ENCODE measurements at regions not wholly inside any gene's neighbourhood (a gene's known extent, or its start where the extent isn't known, plus 50 kb on each side); places are given as distances from the start of the nearest gene placed in this dataset.
A peak's percentile ranks its signal among the peaks of the same experiment; 100 is the strongest.

GRCh38 chr1:223445402-223445801 is 52.2 kb downstream of the CCDC185 start:
- DNase-seq, result no peak

DNA sequence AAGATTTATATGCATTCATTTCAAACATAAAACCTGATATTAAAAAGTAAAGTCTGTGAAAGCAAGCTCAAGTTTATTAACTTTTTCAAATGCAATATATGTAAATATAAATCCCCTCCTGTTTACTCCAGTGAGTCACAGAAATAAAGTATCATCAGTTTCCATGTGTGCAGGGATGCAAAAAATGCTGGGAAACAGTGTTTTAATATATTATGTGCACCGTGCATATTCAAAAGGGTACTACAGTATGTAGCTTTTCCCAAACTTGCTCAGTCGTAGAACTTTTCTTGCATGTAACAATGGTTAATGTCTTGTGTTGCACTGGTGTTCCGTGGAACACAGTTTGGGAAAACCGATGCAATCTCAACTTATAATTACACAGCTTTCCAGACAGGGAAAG is 60.7 kb downstream of the CCDC185 start:
- no peak for DNase-seq

GRCh38 chr1:223454959-223455358 is 61.7 kb downstream of the CCDC185 start:
- DNase-seq, result no peak

GRCh38 chr1:223455470-223455869 is 62.3 kb downstream of the CCDC185 start:
- no peak for DNase-seq

GRCh38 chr1:223456747-223457146 is 63.5 kb downstream of the CCDC185 start:
- DNase-seq, result no peak

DNA sequence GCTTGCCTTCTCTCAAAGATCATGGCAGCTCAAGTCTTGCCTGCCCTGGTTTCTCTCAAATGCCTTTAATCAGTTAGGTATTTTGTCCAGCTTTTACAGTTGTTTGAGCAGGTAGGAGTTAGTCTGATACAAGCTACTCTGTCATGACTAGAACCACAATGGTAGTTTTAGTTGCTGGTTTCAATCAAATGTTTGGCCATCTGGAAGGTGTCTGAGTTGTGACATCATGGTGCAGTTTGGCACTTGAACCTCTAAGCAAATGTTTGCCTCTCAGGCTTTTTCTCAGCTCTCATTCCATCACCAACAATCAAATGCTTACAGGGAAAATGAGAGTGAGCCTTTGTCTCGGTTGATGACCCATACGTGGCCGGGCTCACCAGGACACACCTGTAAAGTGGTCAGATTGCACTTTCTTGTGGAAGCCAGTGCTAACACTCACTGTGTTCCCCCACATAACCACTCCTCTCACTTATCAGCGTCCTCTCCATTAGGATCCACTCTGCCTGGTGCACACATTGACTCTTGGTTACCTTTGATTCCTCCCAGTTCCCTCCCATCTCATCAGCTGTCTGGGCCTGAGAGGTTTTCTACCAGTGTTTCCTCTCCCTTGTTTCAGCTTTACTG is 67.5 kb downstream of the CCDC185 start:
- DNase-seq, result no peak

GRCh38 chr1:223462047-223462630 is 68.9 kb downstream of the CCDC185 start:
- no peak for DNase-seq

DNA sequence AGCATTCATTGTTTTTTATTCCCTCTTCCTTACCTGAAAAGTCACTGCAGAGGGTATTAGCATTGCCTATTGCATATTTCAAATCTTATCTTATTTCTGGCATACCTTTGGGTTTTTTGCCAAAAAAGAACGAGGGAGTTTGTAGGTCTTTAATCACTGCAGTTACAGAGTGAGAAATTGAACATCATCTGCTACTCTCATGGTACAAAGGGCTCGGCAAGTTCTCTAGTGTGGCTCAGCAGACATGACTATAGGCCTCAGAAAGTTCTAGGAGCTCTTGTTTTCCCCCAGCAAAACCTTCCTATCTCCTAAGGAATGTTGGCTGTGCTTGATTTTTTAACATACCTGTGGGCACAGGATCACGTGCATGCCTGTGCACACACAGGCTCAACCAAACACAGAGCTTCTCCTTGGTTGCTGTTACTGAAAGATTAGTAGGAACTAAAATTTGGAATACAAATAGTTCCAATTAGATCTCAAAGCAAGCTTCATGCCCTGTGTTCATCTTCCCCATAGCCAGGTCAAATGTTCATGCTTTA is 69.7 kb downstream of the CCDC185 start:
- no peak for DNase-seq

- DNase-seq, result no peak
Measured at GRCh38 chr1:223466151-223466550, 72.9 kb downstream of the CCDC185 start.

- DNase-seq, result no peak
Measured at GRCh38 chr1:223471566-223471965, 78.4 kb downstream of the CCDC185 start.

DNA sequence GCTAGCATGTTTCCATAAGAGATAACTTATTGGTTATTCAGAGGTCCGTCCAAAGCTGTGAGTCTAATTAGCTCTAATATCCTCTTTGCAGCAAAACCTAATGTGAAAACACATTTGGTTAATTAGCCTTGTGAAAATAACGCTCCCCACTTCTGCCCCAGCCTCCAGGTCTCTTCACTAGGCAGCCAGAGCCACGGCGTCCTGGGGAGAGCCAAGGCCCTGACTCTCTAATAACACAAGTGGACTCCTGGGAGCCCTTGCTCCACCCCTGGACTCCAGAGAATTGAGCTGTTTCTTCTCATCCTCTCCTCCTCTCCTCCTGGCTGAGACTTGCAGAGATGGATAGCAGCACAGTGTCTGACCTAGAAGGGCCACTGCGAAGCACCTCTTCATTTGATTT is 78.8 kb downstream of the CCDC185 start:
- DNase-seq, result no peak

DNA sequence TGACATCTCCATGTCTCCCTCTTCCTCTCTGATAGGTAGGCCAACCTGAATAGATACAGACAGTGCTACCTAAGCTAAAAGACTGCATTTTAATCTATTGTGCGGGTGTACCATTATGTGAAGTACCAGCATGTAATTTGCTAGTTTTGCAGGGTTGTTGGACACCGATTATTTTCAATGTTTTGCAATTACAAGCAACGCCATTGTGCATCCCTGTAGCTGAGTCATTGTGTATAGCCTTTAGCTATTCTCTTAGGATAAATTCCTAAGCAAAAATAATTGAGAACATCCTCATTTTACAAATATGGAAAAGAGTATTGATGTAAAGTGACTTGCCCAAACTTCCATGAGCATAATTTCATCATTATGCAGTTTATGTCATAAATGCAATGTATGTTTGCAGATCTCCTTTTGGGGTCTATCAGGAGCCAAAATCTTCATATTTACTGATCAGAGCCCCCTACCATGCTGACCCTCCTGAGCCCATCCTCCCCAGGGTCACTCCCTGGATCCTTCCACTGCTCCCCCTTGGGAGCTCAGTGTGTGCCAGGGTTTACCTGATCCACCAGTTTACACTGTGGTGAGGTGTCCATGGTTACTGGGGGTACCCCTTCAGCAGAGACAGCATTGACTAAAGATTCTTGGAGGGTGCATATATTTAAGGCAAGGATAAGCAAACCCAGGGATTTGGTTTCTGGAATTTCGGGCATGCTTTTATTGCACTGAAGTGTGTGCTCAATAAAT is 80.6 kb downstream of the CCDC185 start:
- DNase-seq, result no peak

GRCh38 chr1:223474804-223475203 is 81.6 kb downstream of the CCDC185 start:
- no peak for DNase-seq

DNA sequence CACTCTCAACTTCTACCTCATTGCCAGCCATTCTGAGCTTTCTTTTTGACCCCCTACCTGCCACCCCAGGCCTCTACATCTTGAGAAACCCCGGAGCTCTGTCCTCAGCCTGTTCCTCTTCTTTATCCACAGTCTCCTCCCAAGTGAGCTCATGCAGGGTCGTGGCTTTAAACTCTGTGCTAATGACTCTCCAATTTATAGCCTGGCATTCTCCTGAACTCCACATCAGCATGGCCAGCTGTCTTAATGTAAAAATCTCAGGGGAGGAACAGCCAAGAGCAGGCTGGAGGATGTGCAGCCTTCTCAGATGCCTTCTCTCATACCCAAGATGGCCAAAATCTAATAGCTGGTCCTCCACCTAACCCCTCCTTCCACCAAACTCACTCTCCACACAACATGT is 84.2 kb downstream of the CCDC185 start:
- DNase-seq, result no peak

GRCh38 chr1:223478606-223479005 is 85.4 kb downstream of the CCDC185 start:
- DNase-seq, result no peak

DNA sequence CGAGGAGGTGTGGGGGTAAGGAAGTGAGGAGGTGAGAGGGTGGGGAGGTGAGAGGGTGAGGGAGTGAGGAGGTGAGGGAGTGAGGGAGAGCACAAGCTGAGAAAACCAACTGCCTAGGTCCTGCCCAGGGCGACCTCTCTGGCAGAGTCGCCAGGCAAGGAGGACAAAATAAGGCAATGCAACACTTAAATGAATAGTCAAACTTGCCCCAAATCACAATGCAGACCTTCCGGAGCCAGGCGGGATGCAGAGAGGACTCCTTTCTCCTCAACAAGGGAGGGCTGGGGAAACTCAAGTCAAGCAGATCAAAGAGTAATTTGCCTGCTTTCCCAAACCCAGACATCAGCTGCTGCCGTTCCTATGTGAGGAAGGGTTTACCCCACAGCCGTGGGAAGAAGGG is 86.0 kb downstream of the CCDC185 start:
- DNase-seq, result no peak

GRCh38 chr1:223479718-223480425 is 86.7 kb downstream of the CCDC185 start:
- no peak for DNase-seq

GRCh38 chr1:223482132-223482531 is 88.9 kb downstream of the CCDC185 start:
- no peak for DNase-seq

DNA sequence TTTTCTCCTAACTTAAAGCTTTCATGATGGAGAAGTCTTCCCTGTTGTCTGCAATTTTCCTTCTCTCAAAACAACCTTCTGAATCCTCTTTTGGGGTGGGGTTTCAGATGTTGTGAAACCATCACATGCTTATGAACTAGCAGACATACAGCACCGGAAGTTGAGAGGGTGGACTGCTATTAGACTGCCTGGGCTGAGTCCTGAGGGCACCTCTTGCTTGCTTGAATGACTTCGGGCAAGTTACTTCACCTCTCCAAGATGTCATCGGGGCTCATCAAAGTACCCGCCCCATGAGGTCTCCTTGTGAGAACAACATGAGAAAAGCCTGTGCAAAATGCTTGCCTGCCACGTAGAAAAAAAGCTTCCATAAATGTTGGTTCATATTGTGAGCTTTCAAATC is 89.6 kb downstream of the CCDC185 start:
- DNase-seq, result peak in 1 of 2 donors; percentile 3

- DNase-seq, result no peak
Measured at GRCh38 chr1:223483511-223483910, 90.3 kb downstream of the CCDC185 start.

DNA sequence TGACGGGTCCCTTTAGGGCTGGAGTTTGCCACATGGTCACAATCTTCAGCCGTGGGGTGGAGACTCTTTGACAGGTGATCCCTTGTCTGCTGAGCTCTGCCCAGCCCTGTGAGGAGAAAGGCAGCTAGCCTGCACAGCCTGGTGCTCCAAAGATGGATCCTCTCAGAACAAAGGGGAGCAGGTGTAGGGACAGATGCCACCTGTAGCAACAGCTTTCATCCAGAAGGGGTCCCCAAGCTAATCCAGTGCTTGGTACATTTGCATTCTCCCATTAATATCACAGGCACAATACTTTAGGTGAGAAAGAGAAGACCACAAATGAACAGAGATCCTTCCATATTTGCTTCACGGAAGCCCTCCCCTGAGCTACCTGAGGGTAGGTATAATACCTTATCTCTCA is 93.2 kb downstream of the CCDC185 start:
- DNase-seq, result peak in 1 of 2 donors; percentile 29

- DNase-seq, result no peak
Measured at GRCh38 chr1:223486932-223487886, 94.0 kb downstream of the CCDC185 start.
